GM04504 (cell line): ENCODE measurements at regions not wholly inside any gene's neighbourhood (a gene's known extent, or its start where the extent isn't known, plus 50 kb on each side); places are given as distances from the start of the nearest gene placed in this dataset.
"Not testable (repeated sequence)": the region's sequence is repeated elsewhere in the genome, so short reads cannot be mapped to it uniquely, and the experiment has no call there.

Experiments
- DNase-seq: peaks from one replicate; pipeline ENCODE4 v3.0.0-alpha.2; 2012; ENCODE audit warnings: low read depth

DNA sequence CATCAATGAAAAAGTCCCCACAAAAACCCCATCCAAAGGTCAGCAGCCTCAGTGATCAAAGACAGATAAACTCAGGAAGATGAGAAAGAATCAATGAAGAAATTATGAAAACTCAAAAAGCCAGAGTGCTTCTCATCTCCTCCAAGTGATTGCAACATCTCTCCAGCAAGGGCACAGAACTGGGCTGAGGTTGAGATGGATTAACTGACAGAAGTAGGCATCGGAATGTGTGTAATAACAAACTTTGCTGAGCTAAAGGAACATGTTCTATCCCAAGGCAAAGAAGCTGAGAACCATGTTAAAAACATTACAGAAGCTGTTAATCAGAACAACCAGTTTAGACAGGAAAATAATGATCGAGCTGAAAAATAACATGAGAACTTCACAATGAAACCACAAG, 442.8 kb upstream of the SYT4 start:
- DNase-seq = no peak

DNA sequence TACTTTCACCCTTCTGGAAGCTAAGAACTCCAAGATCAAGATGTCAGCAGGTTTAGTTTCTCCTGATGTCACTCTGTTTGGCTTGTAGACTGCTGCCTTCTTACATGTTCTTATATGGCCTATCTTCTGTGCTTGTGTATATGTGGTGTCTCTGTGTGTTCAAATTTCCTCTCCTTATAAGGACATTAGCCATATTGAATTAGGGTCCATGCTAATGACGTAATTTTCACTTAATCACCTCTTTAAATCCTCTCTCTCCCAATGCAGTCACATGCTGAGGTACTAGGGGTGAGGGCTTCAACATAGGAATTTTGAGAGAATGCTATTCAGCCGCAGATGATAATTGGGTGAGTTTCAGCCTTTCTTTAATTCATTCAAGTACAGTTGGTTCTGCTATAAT, 458.3 kb upstream of the SYT4 start:
- no peak for DNase-seq

DNA sequence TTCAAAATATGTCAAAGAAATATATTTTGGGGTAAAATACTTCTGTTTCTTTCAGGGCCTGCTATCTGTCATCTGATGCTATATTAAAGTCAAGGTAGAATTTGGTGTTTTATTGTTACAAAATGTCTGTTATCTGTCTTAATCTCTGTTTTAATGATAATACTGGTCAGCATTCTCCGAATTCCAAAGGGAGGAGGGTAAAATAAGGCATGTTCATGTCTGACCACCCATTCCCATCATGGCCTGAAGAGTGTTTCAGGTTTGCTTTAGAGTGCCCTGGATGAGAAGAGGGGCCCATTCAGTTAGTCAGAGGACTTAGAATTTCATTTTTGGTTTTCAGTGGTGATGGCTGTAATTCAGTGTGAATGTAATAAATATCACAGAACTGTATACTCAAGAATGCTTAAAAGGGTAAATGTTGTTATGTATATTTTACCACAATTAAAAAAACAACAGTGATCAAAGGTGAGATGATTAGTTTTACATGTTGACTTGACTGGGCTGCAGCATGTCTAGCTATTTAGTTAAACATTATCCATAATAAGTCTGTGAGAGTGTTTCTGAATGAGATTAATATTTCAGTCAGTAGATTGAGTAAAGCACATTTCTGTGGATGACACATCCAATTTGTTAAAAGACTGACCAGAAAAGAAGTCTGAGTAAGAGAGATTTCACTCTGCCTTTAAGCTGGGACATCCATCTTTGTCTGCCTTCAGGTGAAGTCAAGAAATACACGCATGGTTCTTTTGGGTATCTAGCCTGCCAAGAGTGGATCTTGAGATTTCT, 467.9 kb upstream of the SYT4 start:
- no peak for DNase-seq

DNA sequence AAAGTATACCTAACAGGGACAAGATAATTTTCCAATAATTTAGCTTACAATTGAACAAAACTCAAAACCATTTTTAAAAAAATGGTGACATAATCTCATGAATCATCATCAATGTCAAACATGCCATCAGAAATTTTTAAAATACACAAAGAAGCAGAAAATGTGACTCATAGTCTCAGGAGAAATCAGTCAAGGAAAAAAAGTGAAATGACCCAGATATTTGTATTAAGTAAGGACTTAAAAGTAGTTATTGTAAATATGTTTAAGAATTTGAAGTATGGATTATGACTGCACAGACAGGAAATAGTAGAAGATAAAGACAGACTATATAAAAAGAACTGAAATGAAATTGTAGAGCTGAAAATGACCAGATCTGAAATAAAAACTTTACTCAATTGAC, 473.9 kb upstream of the SYT4 start:
- DNase-seq = no peak

DNA sequence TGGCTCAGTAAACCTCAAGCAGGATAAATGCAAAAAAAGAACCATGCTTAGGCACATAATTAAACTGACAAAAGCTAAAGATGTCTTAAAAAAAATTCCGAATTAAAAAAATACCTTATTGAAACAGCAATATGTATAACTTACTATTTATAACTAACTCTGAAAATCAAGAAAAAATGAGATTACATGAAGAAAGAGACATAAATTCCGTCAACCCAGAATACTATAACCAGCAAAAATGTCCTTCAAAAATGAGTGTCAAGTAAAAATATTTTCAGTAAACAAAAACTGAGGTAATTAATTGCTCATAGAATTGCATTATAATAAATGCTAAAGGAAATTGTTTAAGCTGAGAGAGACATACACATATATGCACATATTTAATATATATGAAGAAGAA, 474.5 kb upstream of the SYT4 start:
- no peak for DNase-seq

DNA sequence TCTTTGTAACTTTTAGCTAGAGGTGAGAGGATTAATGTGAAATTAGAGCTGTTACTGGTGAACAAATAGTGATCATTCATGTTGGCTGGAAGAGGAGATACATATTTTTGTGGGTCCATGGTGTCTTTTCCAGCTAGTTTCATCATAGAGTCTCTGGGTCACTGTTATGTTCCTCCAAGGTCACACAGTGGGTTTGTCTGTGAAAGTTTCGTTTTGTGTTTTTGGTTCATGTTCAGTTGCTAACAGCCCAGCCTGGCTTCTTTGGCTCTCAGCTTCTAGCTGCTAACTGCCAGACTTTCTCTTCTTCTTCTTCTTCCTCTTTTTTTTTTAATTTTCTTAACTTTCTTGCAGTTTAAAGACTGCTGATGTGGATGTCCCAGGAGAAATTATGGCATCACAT, 480.0 kb upstream of the SYT4 start:
- DNase-seq = no peak

DNA sequence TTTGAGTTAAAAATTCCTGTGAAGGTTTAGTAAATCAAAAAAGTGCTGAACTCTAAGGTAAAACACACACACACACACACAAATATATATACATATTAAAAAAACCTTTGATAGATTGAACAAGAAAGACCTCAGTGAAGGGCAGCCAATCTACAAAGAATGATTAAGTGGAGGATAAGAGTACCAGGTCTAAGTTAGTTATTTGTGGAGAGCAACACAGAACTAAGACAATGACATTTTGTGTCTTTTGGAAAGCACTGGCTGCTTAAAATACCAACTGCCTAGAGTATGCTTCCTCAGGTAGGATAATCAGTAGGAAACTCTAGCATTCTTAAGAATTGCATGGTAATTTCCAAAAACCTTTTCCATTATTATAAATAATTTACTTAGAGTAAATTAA, 481.4 kb upstream of the SYT4 start:
- DNase-seq = no peak

DNA sequence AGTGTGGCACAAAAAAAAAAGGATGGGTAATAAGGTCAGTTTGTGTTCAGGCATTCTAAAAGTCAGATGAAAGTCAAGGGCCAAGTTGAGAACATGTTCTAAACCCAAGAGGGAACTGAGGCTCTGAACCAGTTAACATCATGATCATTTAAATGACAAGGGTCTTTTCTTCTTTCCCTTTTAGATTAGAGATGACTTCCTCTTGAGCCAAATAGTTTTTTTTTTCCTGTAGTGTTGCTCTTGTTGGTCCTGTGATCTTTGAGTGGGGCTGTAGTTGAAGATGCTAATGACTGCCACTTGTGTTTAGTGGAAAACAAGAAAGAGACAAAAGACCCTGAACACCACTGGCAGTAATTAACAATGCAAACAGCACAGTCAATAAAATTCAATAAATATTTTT, 482.7 kb upstream of the SYT4 start:
- no peak for DNase-seq

DNA sequence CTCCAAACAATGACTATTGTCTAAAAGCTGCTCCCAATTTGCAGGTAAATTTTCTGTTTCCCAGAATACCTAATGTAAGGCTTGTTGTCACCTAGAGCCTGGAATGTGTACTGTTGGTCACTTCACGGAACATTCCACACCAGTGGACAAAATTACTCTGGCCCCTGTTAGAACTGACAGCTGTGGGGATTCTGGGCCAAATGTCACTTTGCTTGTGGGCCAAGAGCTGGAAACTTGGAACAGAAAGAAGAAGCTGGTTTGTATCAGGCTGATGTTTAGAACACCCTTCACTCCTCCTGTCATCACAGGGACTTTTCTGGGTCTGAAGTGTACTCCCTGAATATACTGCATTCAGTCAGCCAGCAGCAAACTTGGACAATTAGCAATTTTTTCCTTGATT, 495.6 kb upstream of the SYT4 start:
- DNase-seq = no peak

DNA sequence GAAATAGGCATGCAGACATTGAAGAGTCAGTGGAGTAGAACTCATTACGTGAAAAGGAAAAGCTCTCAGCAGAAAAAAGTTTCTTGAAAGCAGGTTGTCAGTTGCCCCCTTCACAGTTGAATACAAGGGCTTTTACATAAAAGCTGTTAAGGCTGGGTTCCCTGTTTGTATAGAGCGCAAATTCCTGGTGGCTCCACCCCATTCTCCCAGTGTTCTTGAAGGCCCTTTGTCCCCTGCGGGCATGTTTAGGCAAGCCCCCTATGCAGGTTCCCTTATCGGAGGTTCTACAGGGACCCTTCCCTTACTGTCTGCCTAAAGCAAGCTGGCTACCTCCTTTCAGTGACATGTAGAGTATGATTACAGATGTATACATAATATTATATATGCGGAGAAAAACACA, 497.2 kb upstream of the SYT4 start:
- DNase-seq = no peak

DNA sequence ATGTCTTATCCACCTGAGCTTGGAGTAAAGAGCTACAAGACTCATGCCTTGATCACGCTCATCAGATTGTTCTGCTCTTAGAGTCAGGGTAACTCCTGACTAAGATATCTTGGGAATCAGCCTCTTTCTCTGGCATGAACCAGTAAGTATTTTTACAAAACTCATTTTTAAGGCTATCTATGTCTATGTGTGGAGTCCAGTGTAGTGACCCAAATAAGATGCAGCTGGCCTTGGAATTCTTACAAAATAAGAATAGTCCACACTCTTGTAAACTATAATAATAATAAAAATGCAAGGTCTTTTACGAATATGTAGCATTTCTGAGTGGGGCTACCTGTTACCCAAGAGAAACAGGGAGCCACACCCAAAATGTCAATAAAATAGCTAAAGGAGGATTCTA, 498.3 kb upstream of the SYT4 start:
- DNase-seq = no peak

DNA sequence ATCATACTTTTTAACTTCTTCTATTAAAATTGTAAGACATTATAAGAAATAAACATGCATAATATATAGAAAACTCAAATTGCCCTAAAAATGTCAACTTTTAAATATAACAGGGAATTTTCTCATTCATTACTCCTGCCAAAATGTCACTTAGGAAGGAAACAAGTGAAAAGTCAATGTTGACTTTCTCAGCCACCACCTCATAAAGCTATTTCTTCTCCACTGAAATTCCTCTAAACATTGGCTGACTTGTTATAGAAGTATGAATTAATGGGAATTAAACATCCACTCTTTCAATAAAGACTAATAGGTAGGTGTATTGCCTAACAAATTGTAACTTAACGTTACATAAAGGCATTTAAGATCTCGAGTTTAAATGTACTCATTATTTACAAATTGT, 499.7 kb upstream of the SYT4 start:
- no peak for DNase-seq

DNA sequence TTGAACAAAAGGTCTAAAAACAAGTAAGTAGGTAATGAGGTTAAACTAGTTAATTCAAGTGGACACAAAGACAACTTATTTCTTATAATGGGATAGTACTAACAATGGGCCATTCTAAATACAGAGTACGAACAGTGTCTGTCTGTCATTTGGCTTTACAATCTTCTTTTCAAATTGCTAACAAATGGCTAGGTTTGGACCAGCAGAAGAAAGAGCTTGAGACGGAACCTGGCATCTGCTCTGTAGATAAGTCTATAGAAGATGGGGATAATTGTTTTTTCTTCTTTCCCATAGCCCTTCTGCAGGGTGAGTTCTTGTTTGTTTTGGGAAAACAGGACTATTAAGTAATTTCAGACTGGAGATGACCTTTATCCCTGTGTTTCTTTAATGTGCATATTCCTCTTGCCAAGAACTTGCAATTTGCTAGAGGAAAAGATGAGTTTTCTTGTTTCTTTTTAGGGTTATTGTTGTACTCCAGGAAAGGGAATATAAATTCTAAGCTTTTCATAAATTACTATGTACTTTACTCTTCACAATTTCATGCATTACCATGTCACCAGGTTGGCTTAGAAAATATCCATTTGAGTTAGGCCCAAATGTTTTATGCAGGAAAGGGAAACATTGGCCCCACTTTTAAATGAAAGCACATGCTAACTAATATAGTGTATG, 500.5 kb upstream of the SYT4 start:
- no peak for DNase-seq

DNA sequence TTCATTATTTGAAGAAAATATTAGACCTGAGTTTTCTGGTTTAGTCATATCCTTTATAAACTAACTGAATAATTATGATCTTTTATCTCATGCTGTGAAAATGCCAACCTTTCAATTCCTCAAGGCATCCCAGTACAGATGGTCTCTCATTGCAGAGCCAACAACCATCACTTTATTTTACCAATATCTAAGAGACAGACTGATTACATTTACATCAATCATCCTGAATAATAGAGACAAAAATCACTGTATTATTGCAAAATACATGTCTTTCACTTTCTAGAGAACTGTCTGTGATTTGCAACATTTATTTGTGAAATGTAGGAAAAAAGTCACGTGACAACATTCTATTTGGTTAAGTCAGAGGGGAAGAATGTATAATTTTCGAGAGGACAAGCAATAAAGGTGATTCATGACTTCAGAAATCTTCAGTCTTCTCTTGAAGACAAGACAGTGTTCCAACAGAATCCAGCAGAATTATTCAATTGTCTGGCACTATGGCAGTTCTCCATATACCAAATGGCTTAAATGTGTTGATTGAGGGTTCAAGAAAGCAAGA, 503.6 kb upstream of the SYT4 start:
- peak; percentile 53 for DNase-seq

DNA sequence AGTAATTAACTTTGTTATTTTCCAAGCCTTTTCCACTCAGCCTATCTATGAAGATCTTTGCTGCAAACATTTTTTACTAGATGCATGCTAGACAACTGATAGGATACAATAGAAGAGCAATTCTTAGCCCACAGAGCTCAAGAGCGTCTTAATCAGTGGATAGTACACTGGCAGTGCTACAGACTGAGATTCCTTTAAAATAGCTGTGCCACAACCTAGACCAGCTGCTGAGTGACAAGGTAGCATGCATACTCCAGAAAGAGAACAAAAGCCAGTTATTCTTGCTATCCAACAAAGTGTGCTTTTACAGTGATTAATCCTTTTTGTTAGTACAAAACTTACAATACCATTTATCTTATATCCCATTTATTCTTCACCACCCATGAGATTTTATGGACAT, 507.9 kb upstream of the SYT4 start:
- no peak for DNase-seq

DNA sequence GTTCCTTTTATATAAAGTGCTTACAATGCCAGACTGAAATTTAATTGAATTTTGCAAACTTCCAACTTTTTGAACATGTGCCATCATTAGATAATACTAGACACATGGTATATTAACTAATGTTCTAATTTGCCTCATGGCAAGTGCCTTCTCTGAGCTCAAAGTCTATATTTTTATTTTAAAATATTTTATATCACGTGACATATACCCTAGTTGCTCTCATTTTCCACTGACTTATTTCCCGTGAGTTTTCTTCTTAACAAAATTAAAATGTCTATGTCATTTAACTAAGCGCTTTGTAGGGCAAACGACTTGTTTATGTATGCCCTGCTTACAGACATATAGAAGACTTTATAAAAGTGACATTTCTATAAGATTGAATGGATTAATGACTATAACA, 509.6 kb upstream of the SYT4 start:
- DNase-seq = no peak

DNA sequence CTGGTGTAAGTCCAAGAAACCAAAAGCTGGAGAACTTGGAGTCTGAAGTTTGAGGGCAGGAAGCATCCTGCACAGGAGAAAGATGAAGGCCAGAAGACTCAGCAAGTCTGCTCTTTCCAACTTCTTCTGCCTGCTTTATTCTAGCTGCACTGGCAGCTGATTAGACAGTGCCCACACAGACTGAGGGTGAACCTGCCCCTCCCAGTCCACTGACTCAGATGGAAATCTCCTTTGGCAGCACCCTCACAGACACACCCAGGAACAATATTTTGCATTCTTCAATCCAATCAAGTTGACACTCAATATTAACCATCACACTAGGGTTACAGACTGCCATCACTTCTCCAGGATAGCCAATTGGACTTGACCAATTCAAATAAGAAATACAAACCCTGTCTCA, 510.4 kb upstream of the SYT4 start:
- not testable (repeated sequence) for DNase-seq

DNA sequence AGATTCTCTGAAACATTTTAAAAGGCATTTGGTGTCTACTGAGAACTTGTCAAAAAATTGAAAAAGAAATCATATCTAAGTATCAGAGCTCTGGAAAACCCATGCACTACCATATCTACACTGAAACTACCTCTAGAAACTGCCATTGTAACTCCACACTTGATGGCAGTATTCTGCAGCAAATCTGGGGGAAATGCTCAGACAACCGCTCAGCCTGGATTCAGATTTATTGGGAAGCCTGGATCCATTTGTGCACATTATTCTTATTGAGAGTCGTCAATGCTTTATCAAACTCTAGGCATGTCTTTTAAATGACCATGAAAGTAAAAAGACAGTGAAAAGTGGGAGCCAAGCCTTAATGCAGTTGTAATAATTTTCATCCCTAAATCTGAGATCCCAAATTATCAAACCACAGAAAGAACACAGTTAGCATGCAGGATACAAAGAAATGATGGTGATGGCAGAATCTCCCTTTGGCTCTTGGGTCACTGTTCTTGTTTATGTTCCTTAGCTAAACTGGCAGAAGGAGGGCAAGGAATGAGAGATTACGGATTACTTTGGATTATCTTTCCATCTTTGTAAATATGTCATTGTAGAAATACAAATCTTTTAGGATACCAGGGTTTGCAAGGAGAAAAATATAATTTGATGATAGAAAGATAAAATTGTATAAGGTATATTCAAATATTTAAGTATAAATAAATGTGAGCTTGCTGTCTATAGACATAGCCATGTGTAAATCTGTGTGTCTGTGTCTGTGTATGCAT, 512.1 kb upstream of the SYT4 start:
- DNase-seq = no peak

DNA sequence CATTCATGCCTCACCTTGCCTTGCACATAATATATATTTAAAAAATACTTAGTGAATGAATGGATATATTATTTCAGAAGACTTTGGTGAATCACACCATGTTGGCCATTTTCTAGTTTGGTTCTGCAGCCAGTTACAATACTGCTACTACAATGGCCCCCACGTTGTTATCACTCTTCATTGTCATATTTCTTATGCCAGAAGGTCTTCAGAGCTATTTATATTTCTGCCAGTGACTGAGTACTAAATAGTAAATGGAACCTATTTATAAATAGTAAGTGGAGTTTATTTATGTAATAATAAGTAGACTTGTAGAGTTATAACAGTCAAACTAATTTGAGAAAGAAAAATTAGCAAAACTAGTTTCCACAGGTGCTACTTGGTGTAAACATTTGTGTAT, 516.6 kb upstream of the SYT4 start:
- DNase-seq = no peak

DNA sequence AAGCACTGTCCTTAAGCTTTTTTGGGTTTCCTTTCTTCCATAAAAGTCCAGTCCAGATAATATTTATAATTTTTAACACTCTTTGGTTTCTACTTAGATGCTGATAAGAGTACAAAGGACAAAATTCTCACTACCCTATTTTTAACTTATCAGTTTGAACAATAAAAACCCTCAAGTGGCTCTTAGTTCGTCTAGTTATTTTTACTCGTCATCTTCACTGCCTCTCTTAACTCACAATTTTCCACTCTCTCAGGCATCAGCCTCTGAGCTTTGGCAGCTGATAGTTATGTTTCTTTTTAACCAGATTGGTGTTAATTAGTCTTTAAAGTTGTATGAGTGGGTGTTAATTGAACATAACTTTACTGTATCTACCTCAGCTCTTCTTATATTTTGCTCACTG, 517.1 kb upstream of the SYT4 start:
- no peak for DNase-seq

DNA sequence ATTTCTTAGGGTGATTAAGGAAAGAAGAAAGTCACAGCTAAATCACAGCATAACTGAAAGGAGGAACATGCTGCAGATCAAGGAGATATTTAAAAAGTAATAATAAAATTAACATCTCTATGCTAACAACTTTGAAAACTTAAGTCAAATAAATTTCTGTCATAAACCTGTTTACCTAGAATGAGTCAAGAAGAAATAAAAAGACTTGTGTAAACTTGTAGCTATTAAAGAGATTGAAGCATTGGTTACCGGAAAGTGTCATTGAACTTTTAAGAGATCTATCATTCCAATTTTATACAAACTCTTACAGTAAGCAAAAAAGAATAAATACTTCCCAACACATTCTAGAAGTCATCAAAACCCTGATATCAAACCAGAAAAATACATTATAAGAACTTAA, 520.1 kb upstream of the SYT4 start:
- no peak for DNase-seq

DNA sequence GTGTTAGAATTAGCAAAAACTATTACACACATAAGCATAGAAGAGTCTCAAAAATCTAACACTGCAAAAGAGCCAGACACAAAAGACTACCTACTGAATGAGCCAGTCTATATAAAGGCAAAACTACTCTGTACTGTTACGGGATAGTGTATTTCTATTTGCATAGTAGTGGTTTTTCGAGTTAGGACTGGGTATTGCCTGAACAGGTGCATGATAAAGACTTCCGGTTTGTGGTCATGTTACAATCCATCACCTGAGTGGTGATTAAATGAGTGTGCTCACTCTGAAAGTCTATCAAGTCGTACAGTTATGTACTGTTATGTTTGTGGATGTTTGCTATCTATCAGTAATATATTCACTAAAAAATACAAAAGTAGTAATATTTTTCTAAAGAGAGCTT, 523.3 kb upstream of the SYT4 start:
- DNase-seq = no peak

DNA sequence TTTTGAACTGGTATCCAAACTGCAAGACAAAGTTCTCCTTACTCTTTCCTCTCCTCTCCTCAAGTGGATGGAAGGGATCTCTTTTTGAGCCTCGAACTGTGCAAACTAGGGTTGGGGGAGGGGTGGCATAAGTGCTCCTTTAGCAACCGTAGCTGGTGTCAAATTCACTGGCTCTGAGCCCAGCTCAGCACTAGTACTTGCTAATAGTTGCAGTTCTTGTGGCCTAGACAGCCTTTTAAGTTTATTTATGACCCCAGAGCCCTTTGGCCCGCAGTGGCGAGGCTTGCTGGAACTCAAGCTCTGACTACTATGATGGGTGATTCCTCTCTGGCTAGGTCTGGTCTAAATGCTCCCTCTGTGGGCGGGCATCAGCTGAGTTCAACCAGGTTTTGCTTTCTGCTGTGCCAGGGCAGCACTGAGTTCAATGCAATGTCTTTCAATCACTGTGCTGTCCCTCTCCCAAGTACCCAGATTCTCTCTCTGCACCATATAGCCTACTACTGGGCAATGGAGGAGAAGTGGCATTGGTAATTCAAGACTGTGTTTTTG, 528.4 kb upstream of the SYT4 start:
- no peak for DNase-seq
